ENCODE measurements at regions not wholly inside any gene's neighbourhood (a gene's known extent, or its start where the extent isn't known, plus 50 kb on each side); places are given as distances from the start of the nearest gene placed in this dataset.

- DNase-seq (ENCODE audit: low spot score) (no peak), ATAC-seq (ENCODE audit: low FRiP score) (no peak)
- TF ChIP-seq, protein P1, sequence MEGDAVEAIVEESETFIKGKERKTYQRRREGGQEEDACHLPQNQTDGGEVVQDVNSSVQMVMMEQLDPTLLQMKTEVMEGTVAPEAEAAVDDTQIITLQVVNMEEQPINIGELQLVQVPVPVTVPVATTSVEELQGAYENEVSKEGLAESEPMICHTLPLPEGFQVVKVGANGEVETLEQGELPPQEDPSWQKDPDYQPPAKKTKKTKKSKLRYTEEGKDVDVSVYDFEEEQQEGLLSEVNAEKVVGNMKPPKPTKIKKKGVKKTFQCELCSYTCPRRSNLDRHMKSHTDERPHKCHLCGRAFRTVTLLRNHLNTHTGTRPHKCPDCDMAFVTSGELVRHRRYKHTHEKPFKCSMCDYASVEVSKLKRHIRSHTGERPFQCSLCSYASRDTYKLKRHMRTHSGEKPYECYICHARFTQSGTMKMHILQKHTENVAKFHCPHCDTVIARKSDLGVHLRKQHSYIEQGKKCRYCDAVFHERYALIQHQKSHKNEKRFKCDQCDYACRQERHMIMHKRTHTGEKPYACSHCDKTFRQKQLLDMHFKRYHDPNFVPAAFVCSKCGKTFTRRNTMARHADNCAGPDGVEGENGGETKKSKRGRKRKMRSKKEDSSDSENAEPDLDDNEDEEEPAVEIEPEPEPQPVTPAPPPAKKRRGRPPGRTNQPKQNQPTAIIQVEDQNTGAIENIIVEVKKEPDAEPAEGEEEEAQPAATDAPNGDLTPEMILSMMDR (IDR thresholded peaks at IDR 0.05) = no peak
Measured at GRCh38 chr4:96352051-96352517, 512.2 kb downstream of the PDHA2 start.

- ATAC-seq (ENCODE audit: low FRiP score) = peak; percentile 70
- TF ChIP-seq, protein P1 (IDR thresholded peaks at IDR 0.05) = no peak
- DNase-seq (ENCODE audit: low spot score) = no peak
Measured at GRCh38 chr4:96354036-96354712, 514.3 kb downstream of the PDHA2 start.

DNA sequence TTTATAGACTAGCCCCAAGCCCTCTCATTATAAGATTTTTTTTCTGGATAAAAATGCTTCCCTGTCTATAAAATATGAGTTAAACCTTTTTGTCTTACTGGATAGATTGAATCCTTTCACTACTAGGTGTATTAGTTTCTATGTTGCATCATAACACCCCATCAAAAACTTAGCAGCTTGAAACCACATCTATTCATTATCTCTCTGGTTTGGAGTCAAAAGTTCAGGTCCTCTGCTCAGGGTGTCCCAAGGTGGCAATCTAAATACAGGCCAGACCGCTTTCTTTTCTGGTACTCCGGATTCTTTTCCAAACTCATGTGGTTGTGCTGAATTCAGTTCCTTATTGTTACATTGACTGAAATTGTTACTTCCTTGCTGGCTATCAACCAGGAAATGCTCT, 515.5 kb downstream of the PDHA2 start:
- ATAC-seq (ENCODE audit: low FRiP score) (no peak), DNase-seq (ENCODE audit: low spot score) (no peak)
- TF ChIP-seq, protein P1 (IDR thresholded peaks at IDR 0.05) = no peak

GRCh38 chr4:96356591-96357370, 516.9 kb downstream of the PDHA2 start:
- DNase-seq (ENCODE audit: low spot score) = no peak
- ATAC-seq (ENCODE audit: low FRiP score) = no peak
- TF ChIP-seq, protein P1 (IDR thresholded peaks at IDR 0.05) = no peak

- ATAC-seq (ENCODE audit: low FRiP score) = no peak
- TF ChIP-seq, protein P1 (IDR thresholded peaks at IDR 0.05) = no peak
Measured at GRCh38 chr4:96366632-96367031, 526.7 kb downstream of the PDHA2 start.

DNA sequence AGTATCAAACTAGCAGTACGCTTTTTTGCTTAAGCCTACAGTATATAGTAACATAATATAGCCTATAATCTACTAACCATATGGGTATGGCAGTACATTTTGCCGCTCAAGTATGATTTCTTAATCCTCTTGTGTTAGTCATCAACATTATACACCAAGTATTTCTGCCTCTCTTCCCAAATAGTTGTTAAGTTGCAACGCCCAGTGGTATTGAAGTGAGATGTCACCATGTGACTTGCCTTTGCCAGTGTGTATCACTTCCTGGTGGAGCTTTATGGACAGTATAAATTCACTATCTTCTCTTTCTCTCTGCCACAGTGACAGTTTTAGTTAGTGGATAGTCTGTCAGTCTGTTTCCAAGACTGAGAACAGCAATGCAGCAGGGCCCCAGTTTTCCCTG, 535.5 kb downstream of the PDHA2 start:
- DNase-seq (ENCODE audit: low spot score) = no peak
- TF ChIP-seq, protein P1 (IDR thresholded peaks at IDR 0.05) = no peak
- no peak for ATAC-seq (ENCODE audit: low FRiP score)

More at GRCh38 chr4:96366632-96367031, 526.7 kb downstream of the PDHA2 start:
- DNase-seq (ENCODE audit: low spot score) = no peak

All from omental fat pad (tissue), 3 donors.